Adrenal gland (tissue), 5 donors: ENCODE measurements at regions not wholly inside any gene's neighbourhood (a gene's known extent, or its start where the extent isn't known, plus 50 kb on each side); places are given as distances from the start of the nearest gene placed in this dataset.
"Not testable (repeated sequence)": the region's sequence is repeated elsewhere in the genome, so short reads cannot be mapped to it uniquely, and the experiment has no call there.

Experiments
- POLR2A ChIP-seq, 2 donors: fragments of 450-650 bp; IDR thresholded peaks; one replicate each; pipeline ENCODE4 v1.6.1; 2017; ENCODE audit warnings: antibody characterized with exemption in 2 of 2, mild to moderate bottlenecking in 2 of 2, moderate library complexity in 1 of 2
- TF ChIP-seq, protein P1 (sequence below), 6 experiments: fragments of 450-650 bp in 4 of 6; fragments of 200-600 bp in 2 of 6; sonication (generic) in 1 of 6; IDR thresholded peaks; 1 replicate in 5 of 6; 2 replicates in 1 of 6; pipeline versions ENCODE4 v1.5.1 to v1.8.0; 2016 to 2021; ENCODE audit warnings: antibody characterized with exemption in 6 of 6, mild to moderate bottlenecking in 2 of 6, moderate library complexity in 1 of 6
- donor health status: DM: no; HTN: no; CAD: no.

DNA sequence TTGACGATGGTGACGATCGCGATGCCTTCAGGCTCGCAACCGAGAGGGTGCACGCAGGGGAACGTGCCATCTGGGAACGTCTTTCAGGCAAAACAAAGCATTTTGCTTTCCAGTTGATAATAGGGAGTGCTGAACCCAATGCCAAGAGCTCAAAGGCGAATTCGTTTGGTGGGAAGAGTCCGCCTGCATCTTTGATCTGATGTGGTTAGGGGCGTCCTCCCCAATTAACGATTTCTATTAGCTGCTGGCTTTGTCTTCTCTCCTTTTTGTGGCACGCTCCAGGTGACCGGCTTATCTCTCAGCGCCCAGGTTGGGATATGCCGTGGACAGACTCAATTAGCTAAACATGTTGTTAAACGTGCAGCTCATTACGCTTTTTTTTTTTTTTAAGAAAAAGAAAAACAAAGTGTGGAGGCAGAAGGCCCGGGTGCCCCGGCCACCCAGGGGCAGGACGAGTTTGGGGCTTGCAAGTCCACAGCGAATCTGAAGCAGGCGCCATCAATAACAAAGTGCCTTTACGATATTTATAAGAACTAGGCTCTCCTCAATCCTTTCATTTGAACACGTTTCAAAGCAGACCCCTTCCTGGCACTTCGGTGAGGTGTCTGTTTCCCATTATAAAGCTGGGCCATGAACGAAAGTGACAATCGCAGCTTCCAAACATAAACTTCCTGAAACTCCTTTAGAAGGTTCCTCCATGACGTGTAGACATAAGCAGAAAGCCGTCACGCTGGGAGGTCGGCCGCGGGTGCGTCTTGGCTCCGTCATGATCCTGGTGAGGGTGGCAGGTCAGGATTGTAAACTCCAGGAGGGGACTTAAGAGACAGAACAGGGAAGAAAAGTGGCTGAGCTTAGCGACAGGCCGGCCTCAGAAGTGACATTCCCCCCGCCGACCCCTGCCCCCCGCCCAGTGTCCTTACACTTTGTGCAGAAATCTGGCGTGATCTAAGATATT lies 155.3 kb downstream of the LAT start:
- TF ChIP-seq POLR2A (IDR thresholded peaks at IDR 0.05), result not testable (repeated sequence)
- TF ChIP-seq, protein P1, sequence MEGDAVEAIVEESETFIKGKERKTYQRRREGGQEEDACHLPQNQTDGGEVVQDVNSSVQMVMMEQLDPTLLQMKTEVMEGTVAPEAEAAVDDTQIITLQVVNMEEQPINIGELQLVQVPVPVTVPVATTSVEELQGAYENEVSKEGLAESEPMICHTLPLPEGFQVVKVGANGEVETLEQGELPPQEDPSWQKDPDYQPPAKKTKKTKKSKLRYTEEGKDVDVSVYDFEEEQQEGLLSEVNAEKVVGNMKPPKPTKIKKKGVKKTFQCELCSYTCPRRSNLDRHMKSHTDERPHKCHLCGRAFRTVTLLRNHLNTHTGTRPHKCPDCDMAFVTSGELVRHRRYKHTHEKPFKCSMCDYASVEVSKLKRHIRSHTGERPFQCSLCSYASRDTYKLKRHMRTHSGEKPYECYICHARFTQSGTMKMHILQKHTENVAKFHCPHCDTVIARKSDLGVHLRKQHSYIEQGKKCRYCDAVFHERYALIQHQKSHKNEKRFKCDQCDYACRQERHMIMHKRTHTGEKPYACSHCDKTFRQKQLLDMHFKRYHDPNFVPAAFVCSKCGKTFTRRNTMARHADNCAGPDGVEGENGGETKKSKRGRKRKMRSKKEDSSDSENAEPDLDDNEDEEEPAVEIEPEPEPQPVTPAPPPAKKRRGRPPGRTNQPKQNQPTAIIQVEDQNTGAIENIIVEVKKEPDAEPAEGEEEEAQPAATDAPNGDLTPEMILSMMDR (IDR thresholded peaks at IDR 0.05), result not testable (repeated sequence)
